Activated T-cell treated with anti-CD3 and anti-CD28 coated beads, Interleukin-2, amount 50 U/mL, for 1 hour (primary cell): ENCODE measurements at regions not wholly inside any gene's neighbourhood (a gene's known extent, or its start where the extent isn't known, plus 50 kb on each side); places are given as distances from the start of the nearest gene placed in this dataset.
"Not testable (repeated sequence)": the region's sequence is repeated elsewhere in the genome, so short reads cannot be mapped to it uniquely, and the experiment has no call there.

ENCODE experiments used
- DNase-seq: peaks from one replicate; pipeline ENCODE4 v3.0.0-alpha.2; 2020

- DNase-seq, result no peak
These were observed 60.9 kb upstream of the EEF2KMT start for GRCh38 chr16:5158494-5158893.

GRCh38 chr16:5156486-5156885, 58.9 kb upstream of the EEF2KMT start:
- DNase-seq, result not testable (repeated sequence)

GRCh38 chr16:5154006-5154405, 56.4 kb upstream of the EEF2KMT start:
- DNase-seq, result not testable (repeated sequence)

GRCh38 chr16:5151409-5151808, 53.8 kb upstream of the EEF2KMT start:
- not testable (repeated sequence) for DNase-seq
